ENCODE measurements at regions not wholly inside any gene's neighbourhood (a gene's known extent, or its start where the extent isn't known, plus 50 kb on each side); places are given as distances from the start of the nearest gene placed in this dataset.

GRCh38 chr6:156564807-156565149, 212.4 kb upstream of the ARID1B start:
- DNase-seq (ENCODE audit: low read depth in 2 of 3, low spot score in 1 of 3), result no peak

- peak; percentile 63 to 78 (median 64) for DNase-seq (ENCODE audit: low read depth in 2 of 3, low spot score in 1 of 3)
Measured at GRCh38 chr6:156564127-156564806, 212.9 kb upstream of the ARID1B start.

- DNase-seq (ENCODE audit: low read depth in 2 of 3, low spot score in 1 of 3), result no peak
Measured at GRCh38 chr6:156563714-156564113, 213.5 kb upstream of the ARID1B start.

- DNase-seq (ENCODE audit: low read depth in 2 of 3, low spot score in 1 of 3), result no peak
Measured at GRCh38 chr6:156562636-156563035, 214.5 kb upstream of the ARID1B start.

- DNase-seq (ENCODE audit: low read depth in 2 of 3, low spot score in 1 of 3), result no peak
Measured at GRCh38 chr6:156562019-156562418, 215.2 kb upstream of the ARID1B start.

- DNase-seq (ENCODE audit: low read depth in 2 of 3, low spot score in 1 of 3), result no peak
Measured at GRCh38 chr6:156560476-156560875, 216.7 kb upstream of the ARID1B start.

GRCh38 chr6:156559162-156559690, 218.0 kb upstream of the ARID1B start:
- no peak for DNase-seq (ENCODE audit: low read depth in 2 of 3, low spot score in 1 of 3)

- no peak for DNase-seq (ENCODE audit: low read depth in 2 of 3, low spot score in 1 of 3)
Measured at GRCh38 chr6:156557911-156558259, 219.3 kb upstream of the ARID1B start.

GRCh38 chr6:156557251-156557910, 219.8 kb upstream of the ARID1B start:
- DNase-seq (ENCODE audit: low read depth in 2 of 3, low spot score in 1 of 3), result no peak

- DNase-seq (ENCODE audit: low read depth in 2 of 3, low spot score in 1 of 3), result no peak
Measured at GRCh38 chr6:156556811-156557210, 220.4 kb upstream of the ARID1B start.

- no peak for DNase-seq (ENCODE audit: low read depth in 2 of 3, low spot score in 1 of 3)
Measured at GRCh38 chr6:156555116-156555515, 222.1 kb upstream of the ARID1B start.

- no peak for DNase-seq (ENCODE audit: low read depth in 2 of 3, low spot score in 1 of 3)
Measured at GRCh38 chr6:156554160-156554559, 223.0 kb upstream of the ARID1B start.

- no peak for DNase-seq (ENCODE audit: low read depth in 2 of 3, low spot score in 1 of 3)
Measured at GRCh38 chr6:156552849-156553248, 224.3 kb upstream of the ARID1B start.

- no peak for DNase-seq (ENCODE audit: low read depth in 2 of 3, low spot score in 1 of 3)
Measured at GRCh38 chr6:156550949-156551348, 226.2 kb upstream of the ARID1B start.

GRCh38 chr6:156545931-156546330, 231.2 kb upstream of the ARID1B start:
- no peak for DNase-seq (ENCODE audit: low read depth in 2 of 3, low spot score in 1 of 3)

- no peak for DNase-seq (ENCODE audit: low read depth in 2 of 3, low spot score in 1 of 3)
Measured at GRCh38 chr6:156545021-156545420, 232.2 kb upstream of the ARID1B start.

GRCh38 chr6:156544046-156544445, 233.1 kb upstream of the ARID1B start:
- DNase-seq (ENCODE audit: low read depth in 2 of 3, low spot score in 1 of 3), result no peak

- no peak for DNase-seq (ENCODE audit: low read depth in 2 of 3, low spot score in 1 of 3)
Measured at GRCh38 chr6:156543431-156543830, 233.7 kb upstream of the ARID1B start.

- no peak for DNase-seq (ENCODE audit: low read depth in 2 of 3, low spot score in 1 of 3)
Measured at GRCh38 chr6:156538875-156539660, 238.1 kb upstream of the ARID1B start.

GRCh38 chr6:156534594-156534993, 242.6 kb upstream of the ARID1B start:
- no peak for DNase-seq (ENCODE audit: low read depth in 2 of 3, low spot score in 1 of 3)

- no peak for DNase-seq (ENCODE audit: low read depth in 2 of 3, low spot score in 1 of 3)
Measured at GRCh38 chr6:156533872-156534524, 243.2 kb upstream of the ARID1B start.

- no peak for DNase-seq (ENCODE audit: low read depth in 2 of 3, low spot score in 1 of 3)
Measured at GRCh38 chr6:156526081-156526480, 251.1 kb upstream of the ARID1B start.

Data from stimulated activated CD4-positive, alpha-beta T cell treated with anti-CD3 and anti-CD28 coated beads, Interleukin-12 subunit alpha, Interleukin-12 subunit beta, amount 100 ng/mL, for 48 hours (primary cell).